HuH-7 (cell line): ENCODE measurements at regions not wholly inside any gene's neighbourhood (a gene's known extent, or its start where the extent isn't known, plus 50 kb on each side); places are given as distances from the start of the nearest gene placed in this dataset.
A peak's percentile ranks its signal among the peaks of the same experiment; 100 is the strongest.

ENCODE experiments used
- DNase-seq: peaks from one replicate; pipeline ENCODE4 v3.0.0; 2011; ENCODE audit warnings: low spot score

DNA sequence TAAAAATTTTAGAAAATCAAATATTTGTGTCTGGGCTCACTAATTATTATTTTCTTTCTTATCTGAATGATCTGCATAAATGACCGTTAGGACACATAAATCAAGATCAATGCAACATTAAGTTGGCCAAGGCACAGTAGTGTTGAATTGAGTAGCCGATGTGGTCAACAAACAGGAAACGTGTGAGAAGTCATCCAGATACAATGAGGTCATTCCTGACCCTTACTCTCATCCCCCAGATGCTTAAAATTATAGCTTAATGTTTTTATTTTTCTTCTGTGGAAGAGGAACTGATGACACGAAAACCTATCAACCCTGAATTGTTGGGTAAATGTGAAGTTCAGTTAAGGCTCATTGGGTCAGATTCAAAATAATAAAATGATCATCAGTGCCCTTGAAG lies 222.9 kb downstream of the RFC3 start:
- DNase-seq, result no peak

DNA sequence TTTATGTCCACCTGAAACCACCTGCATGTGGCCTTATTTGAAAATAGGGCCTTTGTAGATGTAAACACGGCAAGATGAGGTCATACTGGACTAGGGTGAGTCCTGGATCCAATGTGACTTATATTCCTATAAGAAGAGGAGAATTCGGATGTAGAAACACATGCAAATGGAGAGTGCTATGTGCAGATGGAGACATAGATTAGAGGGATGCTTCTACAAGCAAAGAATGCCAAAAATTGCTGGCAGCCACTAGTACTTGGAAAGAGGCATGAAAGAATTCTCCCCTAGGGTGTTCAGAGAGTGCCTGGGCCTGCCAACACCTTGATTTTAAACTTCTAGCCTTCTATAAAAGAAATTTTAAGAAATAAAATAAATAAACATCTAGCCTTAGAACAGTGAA lies 226.1 kb downstream of the RFC3 start:
- no peak for DNase-seq

DNA sequence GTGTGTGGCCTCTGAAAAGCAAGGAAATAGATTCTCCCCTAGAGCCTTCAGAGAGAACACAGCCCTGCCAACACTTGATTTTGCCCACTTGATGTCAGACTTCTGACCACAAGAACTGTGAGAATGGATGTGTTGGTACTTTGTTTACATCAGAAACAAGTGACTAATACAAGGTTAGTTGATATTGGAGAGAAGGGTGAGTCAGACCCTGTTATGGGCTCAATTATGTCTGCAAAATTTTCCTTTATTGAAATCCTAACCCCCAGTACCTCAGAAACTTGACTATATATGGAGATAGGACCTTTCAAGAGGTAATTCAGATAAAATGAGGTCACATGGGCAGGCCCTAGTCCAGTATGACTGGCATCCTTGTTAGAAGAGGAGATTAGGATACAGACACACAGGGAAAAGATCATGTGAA lies 226.7 kb downstream of the RFC3 start:
- DNase-seq, result no peak

- DNase-seq, result no peak
These were observed 228.5 kb downstream of the RFC3 start for GRCh38 chr13:34046457-34046856.

DNA sequence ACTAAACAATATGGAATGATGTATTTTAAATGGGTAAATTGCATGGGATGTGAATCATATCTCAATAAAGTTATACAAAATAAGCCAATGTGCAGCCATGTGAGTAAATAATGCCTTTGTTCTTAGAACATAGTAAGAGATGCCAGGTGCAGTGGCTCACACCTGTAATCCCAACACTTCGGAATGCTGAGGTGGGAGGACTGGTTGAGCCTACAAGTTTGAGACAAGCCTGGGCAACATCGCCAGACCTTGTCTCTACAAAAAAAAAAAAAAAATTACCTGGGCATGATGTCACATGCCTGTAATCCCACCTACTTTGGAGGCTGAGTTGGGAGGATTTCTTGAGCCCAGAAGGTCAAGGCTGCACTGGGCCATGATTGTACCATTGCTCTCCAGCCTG lies 230.7 kb downstream of the RFC3 start:
- DNase-seq, result no peak

DNA sequence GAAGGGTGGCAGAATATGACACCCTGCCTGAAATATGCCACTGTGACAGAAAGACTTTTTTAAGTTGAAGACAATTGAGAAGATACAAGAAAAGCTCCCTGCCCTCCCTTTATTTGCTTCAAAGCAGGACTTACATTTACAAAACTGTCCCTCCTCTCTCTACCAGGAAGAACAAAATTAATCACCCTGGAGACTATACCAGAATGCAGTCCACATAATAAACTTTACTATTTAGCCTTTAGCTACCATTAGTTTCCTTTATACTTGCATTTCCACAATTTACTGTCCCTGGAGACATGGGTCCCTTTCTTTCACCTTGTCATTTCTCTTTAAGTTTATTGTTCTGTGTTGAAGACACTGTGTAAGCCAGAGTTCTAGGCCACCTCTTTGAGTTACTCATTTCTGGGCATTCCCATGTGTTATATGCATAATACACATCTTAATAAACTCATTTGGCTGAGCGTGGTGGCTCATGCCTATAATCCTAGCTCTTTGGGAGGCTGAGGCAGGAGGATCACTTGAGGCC lies 238.8 kb downstream of the RFC3 start:
- DNase-seq, result no peak

- no peak for DNase-seq
These were observed 246.7 kb downstream of the RFC3 start for GRCh38 chr13:34064456-34065205.

DNA sequence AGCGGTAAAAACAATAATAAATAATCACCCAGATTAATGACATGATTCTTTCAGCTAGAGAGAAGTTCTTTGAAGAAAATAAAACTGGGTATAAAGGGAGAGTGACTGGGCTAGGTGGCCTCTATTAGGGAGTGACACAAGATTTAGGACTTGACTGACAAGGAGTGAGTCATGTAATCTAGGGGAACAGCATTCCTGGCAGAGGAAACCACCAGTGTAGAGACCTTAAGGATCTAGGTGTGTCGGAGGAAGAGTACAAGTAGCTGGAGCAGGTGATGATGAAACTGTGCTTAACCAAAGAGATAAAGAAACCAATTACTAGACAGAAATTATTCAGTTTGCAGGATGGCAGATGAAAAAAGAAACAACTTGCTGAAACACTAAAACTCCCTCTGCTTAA lies 248.0 kb downstream of the RFC3 start:
- DNase-seq, result no peak

- no peak for DNase-seq
These were observed 248.4 kb downstream of the RFC3 start for GRCh38 chr13:34066344-34066743.

DNA sequence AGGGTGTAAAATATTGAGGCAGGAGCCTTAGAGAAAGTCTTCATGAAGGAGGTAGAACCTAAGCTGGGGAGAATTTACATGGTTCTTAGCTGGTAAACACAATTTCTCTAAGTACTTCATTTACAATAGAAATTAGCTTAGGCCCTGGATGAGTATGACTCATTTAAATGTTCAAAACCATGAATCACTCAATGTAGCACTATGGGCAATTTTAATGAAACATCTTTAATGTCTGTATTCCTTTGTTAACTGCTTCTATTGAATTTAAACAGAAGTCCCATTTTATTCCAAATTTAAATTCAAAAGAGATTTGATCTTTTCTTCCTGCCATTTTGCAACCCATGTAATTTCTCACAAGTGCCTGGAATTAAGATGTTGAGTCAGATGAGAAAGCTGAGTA lies 252.1 kb downstream of the RFC3 start:
- DNase-seq, result no peak

GRCh38 chr13:34070544-34071303 lies 252.8 kb downstream of the RFC3 start:
- DNase-seq, result no peak

DNA sequence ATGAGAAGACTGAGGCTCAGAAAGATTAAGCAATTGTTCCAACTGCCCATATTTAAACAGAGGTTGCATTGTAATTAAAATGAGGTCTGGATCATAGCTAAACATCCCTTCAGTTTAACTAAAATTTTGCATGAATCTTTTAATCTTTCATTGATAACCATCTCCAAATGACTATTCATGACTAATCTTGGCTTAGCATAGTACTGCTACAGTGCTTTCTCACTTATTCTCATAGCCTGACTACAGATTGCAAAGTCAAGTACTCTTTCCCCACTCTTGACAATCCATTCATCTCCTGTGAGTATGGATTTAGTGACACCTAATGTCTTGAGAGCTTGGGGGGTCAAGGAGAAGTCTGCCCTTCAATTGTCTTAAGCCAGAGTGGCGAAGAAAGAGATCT lies 258.4 kb downstream of the RFC3 start:
- DNase-seq, result no peak

DNA sequence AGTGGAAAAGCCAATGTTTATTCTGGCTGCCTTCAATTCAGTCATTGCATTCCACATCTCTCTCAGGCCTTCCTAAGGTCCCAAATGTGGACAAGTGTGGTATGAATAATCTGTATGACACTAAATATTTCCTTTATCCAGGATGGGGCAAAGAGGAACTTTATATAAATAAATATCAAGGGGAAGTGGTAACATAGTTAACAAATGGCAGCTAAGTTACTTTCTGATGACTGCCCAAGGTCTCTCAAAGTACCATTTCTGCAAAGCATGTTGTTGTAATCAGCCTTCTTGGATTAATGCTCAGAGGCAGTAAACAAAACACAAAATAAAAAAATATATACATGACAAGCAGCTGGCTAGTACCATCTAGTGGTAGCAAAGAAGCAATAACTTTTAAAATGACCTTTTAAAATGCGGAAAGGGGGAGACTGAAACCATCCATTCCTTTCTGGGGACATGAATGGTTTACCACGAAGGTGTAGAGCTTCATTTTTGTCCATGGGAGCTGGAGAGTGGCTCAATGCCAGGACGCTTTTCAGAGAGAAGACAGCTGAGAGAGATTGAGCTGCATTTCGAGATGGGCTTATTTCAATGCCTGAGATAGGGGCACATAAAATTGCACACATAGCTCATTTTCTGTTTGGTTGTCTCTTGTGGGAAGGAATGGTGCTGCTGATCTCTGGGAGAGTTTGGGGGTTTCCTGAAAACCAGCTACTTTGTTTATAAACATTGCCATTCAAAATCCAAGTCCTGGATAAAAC lies 259.2 kb downstream of the RFC3 start:
- peak; percentile 3 for DNase-seq

DNA sequence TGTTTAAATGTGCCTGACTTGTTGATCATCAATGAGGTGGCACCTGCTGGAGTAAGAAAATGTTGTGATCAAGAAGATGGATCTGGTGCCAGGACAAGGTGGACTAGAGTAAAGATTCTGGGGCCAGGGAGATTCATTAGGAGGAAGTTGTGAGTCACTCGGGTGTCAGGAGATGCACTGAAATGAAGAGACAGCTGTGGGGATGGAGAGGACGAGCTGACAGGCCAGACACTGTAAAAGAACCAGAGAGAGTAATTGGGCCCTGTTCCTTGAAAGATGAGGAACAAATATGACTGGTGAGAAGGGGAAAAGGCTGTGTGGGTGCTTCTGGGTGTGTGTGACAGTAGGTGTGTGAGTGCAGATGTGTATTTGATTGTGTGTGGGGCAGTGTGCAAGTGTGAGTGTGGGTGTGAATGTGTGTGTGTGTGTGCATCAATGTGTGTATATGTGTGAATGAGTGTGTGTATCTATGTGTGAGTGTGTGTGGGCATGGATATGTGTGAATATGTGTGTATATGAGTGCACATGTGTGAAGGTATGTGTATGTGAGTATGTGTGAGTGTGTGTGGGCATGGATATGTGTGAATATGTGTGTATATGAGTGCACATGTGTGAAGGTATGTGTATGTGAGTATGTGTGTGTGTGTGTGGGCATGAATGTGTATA lies 260.5 kb downstream of the RFC3 start:
- DNase-seq, result no peak

- no peak for DNase-seq
These were observed 267.3 kb downstream of the RFC3 start for GRCh38 chr13:34085204-34085603.

GRCh38 chr13:34086281-34086680 lies 268.3 kb downstream of the RFC3 start:
- no peak for DNase-seq

DNA sequence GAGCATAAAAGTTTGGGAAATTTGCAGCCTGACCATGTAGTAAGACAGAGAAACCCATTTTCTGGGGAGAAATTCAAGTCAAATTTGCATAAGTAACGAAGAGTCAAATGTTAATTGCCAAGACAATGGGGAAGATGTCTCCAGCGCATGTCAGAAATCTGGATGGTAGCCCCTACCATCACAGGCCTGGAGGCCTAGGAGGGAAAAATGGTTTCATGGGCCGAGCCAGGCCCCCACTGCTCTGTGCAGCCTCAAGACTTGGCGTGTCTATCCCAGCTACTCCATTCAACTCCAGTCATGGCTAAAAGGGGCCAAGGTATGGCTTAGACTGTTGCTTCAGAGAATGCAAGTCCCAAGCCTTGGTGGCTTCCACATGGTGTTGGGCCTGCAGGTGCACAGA lies 269.8 kb downstream of the RFC3 start:
- no peak for DNase-seq

GRCh38 chr13:34103854-34104253 lies 285.9 kb downstream of the RFC3 start:
- DNase-seq, result no peak

- DNase-seq, result no peak
These were observed 286.9 kb downstream of the RFC3 start for GRCh38 chr13:34104853-34105252.

DNA sequence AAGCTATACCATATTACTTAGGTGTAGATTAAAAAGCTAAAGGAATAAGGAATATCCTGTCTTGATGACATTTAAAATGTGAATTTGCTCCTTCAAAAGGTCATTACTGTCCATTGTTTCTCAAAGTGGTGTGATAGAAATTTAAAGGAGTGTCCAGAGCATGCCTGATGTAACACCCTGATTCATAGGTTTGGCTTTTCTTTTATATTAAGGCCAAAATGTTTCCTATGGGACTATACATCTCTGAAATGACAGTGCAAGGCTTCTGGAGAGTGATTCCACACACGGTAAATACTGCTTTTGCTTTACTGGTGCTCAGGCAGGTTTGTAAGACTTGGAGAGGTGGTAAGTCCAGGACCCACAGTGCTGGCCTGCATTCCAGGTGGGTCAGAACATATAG lies 289.9 kb downstream of the RFC3 start:
- no peak for DNase-seq

DNA sequence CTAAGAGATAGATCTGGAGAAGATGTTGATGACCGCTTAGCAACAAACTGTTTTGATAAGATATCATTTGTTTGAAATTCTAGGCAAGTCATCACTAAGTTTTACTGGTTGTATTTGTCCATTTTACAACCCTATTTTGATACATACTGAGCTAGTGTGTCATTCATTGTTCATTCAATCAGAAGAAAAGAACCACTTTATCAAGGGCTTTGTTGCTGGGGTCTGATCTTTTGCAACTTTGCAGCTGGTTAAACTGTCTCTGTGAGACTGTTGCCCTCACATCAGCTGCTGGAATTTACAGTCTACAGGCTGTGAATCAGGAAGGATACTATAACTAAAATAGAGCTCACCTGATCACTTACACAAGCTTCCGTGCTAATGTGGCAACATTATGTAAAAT lies 290.5 kb downstream of the RFC3 start:
- DNase-seq, result no peak

GRCh38 chr13:34114581-34114980 lies 296.6 kb downstream of the RFC3 start:
- no peak for DNase-seq
